Daoy (cell line): ENCODE measurements at regions not wholly inside any gene's neighbourhood (a gene's known extent, or its start where the extent isn't known, plus 50 kb on each side); places are given as distances from the start of the nearest gene placed in this dataset.
"Not testable (repeated sequence)": the region's sequence is repeated elsewhere in the genome, so short reads cannot be mapped to it uniquely, and the experiment has no call there.

Experiments
- DNase-seq: peaks from one replicate; pipeline ENCODE4 v3.0.0-alpha.2; 2015; ENCODE audit warnings: low read depth

DNA sequence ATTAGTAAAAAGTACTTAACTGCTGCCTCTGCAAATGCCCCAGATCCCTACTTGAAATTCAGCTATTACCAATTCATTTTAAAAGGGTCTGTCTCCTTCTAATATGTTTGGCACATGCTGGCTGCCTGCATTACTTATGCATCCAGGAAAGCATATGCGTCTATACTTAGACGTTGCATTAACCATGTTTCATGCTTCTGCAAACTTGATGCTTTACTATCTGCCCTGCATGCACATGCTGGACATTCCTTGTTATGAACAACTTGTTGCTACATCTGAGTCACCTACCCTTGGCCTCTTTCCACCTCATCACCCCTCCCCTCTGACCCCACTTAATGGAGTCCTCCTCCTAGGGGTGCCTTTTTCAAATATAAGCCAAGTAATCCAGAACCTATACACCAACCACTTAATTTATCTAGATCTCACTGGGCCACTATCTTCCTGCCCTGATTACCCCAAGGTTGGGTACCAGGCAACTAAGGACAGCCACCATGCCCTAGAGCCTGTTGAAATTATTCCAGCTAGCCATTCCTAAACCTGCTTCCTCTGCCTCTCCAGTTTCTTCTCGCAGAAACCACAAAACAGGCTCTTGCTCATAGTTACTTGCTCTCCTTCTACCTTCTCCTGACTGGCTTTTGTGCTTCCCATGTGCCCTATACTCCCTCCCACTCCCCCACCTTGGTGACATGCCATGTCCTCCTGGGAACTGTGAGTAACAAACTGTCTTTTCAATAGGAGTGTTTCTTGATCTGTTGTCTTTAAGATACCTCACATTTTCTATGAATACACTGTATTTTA, 1187.9 kb downstream of the REEP3 start:
- no peak for DNase-seq

DNA sequence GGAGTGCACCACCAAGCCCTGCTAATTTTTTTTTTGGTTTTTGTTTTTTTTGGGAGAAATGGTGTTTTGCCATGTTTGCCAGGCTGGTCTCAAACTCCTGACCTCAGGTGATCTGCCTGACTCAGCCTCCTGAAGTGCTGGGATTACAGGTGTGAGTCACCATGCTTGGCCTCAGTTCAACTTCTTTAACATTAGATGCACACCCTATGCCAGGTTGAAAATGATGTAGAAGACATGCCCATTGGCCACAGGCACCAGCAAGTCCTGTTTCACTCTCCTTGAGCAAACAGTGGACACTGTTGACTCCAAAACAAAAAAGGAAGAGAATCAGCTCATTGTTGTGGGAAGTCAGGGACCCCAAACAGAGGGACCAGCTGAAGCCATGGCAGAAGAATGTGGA, 1205.3 kb downstream of the REEP3 start:
- DNase-seq = no peak

DNA sequence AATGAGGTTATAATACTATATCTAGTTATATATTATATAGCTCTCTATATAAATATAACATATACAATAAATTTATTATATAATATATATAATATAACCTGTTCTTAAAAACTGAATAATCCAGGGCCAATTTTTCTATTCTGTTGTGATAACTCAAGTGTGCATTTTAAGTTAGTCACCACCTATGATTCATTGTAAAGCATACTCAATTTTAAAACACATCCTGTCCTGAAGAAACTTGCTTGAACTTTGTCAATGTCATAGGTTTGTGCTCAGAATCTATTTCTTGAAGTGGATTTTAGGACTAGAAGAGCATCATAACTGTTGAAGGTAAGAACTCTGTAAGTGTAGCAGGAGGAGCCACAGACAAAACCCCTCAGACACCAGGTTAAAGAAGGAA, 1209.8 kb downstream of the REEP3 start:
- no peak for DNase-seq

DNA sequence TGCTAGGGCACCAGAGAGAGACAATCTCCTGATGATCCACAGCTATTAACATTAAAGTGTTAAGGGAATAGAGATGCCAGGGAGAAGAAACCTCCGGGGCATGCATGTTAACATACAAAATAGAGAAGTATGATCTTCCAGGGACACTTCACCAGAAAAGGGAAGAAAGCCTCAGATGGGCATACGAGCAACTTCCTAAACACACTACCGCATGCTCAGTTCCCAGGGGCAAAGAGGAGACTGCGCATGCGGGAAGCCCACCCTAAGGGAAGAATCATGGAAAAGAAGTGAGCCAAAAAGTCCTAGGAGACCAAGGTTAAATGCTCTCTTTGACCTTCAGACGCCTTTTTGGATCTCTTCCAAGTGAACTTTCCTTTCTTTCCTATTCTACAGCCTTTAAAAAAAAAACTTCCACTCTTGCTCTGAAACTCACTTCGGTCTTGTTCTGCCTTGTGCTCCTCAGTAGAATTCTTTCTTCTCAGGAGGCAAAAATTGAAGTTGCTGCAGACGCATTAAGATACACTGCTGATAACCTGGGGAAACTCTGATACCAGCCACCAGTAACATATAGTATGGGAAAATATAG, 1211.3 kb downstream of the REEP3 start:
- DNase-seq = no peak

DNA sequence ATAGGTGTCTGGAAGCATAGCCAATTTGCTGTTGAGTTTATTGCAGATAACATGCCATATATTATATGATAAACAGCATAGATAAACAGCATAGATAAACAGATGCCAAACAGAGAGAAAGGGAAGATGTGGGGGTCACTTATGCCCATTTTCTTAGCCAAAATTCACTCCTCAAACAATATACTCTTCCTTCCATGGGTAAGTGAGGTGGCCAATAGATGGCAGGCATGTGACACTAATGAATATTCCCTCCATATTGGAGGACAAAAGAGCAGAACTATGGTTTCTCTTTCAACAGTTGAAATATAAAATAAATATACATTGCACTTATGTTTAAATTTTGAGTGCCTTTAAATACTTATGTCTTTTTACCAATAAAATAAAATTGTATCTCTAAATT, 1212.8 kb downstream of the REEP3 start:
- no peak for DNase-seq

DNA sequence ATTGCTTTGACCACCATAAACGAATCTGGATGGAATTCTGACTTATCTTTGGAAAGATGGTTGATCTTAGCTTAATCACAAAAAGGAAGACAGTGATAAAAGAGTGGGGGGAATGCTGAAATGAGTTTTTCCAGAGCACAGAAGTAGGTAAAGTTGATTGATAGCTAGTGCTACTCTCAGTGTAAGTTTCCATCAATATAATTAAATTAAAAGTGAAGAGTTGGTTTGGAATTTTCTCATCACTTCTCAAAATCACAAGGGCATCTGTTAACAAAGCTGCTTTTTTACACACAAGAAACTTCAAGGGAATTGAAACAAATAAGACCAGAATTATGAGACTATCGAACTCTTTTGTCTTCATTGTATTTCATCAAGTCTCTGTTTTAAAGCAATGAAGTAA, 1217.3 kb downstream of the REEP3 start:
- DNase-seq = no peak

DNA sequence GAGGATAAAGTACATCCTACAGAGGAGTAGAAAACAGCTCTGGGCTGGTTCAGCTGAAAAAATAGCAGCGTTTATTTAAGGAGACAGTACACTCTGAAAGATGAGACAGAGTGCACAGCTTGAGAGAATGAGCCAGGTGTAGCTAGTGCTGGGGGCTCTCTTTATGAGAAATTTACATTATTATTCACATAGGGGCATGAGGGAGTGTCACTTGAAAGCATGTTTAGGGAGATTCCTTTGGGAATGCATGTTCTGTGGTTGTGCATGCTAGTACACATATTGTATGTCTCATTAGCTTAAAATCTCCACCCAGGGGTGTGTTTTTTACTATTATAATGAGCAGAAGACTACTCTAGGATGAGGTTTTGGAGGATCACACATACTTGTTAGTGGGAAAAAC, 1224.4 kb downstream of the REEP3 start:
- no peak for DNase-seq

DNA sequence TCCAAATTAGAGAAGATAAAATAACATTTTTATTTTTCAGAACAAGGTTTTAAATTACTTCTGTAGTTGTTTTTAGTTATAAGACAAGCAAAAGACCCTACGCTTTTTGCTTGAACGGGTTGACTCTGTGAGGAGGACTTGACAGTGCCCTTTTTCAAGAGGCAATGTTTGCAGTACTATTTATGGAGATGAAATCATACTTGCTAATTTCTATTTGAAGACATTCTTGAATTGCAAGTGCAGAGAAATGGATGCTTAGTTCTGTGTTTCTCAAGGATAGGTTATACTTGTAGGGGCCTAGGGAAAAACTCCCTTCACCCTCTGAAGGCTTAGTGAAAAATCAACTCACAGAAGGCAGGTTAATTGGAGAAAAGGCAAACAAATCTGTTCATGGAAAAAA, 1229.5 kb downstream of the REEP3 start:
- no peak for DNase-seq

DNA sequence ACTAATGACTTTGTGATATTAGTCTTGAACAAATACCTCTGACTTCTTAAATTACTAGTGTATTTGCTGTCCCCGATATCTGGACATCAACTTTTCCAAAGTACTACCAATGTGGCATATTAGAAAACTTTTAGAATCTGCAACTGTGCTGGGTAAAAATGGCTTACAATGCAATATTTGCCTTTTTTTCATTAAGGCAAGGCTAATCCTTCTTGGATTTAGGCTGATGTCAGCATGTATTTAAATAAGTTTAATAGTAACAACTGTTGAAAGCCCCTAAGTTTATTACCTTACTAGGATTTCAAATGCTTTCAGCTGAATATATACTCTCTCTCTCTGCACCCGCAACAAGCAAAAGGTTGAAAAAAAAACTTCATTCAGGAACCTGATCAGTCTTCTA, 1232.3 kb downstream of the REEP3 start:
- DNase-seq = no peak

DNA sequence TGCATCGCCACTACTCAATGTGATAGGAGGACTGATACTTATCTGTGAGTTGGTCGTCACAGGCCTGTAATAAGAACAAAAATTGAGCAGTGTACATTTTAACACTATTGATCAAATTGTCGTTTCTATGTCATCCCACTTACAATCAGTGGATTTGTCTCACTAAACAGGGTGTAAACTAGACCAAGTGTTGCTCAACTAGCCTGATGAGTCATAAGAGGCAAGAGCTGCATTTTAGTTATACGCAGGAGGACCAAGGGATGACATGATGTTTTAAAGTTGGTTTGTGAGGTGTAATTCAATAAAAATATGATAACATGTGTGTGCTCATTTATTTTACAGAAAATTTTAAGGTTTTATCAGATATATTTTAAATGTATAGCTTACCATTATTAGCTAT, 1239.2 kb downstream of the REEP3 start:
- no peak for DNase-seq

DNA sequence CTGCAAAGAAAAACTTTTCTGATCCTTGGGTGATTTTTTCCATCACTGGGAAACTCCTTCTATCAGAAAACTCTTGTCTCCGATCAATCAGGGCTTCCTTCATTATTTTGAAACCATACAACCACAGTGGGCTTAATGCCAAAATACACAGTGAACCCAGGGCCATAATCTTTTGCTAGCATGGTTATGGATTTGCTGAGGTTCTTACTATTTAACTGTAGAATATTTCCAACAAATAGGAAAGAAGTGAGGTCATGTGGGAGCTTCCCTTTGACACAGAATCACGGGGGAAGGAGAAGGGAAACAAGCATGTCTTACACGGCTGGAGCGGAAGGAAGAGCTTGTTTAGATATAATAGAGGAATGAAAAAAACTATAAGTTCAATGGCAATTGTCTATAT, 1241.7 kb downstream of the REEP3 start:
- DNase-seq = no peak

DNA sequence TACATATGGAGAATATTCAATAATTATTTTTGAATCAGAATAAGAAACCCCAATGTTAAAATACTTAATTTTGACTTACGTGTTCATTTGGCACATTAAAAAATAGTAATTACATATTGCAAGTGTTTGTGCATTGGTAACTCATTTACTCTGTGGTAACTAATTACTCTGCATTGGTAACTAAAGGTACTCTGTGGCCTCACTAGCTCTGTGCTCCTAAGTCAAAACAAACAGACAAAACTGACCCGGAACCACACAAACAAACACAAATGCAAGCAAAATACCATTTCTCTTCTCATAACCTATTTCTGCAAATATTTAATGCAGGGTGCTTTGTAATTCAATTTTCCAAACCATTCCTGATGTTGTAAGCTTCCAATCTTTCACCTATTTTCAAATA, 1244.3 kb downstream of the REEP3 start:
- no peak for DNase-seq

DNA sequence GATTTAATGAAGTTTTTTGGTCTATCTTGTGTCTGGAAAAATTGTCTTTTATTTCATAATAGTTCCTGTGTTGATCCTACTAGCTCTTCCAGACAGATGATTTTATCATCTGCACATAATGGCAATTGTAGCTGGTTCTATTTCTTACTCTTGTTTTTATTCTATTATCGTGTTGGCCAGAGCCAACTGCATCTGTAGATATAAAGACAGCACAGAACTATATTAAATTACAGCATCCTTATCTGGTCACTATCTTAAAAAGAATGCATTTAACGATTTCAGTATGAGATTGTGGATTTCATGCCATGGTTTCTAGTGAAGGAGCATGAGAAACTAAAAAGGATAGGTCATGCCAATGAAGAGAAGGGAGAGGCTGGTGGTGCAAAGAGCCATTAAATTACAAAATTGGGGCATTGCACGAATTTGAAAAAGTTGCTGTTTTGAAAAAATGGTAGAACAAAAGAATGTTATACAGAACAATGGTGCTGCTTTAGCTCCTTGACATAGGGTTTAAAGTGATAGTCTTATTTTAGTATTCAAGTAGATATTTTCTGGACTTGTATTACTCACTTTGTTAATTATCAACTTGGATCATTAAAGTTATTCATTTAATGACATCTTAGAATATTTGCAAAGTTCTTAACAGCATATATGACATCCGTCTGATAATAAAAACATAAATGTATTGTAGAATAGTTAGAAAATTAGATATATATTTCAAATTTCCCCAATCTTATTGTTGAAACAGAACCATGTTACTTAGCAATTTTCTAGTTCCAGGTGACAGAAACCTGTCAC, 1250.3 kb downstream of the REEP3 start:
- DNase-seq = no peak

DNA sequence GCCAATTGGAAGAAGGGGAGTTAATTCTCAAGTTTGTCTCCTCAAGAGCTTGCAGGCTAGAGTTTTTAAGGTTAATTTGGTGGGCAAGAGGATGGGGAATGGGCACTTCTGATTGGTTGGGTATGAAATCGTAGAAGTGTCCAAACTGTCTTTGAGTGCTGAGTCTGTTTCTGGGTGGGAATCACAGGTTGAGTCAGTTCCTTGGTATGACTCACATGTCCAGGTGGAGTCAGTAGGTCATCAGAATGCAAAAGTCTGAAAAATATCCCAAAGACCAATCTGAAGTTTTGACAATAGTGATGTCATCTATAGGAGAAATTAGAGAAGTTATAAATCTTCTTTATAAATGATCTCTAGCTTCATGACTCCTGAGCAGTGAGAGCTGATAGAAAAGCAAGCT, 1252.2 kb downstream of the REEP3 start:
- no peak for DNase-seq

DNA sequence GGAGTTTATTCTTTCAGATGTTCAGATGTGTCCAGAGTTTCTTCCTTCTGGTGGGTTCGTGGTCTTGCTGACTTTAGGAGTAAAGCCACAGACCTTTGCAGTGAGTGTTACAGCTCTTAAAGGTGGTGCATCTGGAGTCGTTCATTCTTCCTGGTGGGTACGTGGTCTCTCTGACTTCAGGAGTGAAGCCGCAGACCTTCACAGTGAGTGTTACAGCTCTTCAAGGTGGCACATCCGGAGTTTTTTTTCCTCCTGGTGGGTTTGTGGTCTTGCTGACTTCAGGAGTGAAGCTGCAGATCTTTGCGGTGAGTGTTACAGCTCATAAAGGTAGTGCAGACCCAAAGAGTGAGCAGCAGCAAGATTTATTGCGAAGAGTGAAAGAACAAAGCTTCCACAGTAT, 1263.2 kb downstream of the REEP3 start:
- DNase-seq = not testable (repeated sequence)

DNA sequence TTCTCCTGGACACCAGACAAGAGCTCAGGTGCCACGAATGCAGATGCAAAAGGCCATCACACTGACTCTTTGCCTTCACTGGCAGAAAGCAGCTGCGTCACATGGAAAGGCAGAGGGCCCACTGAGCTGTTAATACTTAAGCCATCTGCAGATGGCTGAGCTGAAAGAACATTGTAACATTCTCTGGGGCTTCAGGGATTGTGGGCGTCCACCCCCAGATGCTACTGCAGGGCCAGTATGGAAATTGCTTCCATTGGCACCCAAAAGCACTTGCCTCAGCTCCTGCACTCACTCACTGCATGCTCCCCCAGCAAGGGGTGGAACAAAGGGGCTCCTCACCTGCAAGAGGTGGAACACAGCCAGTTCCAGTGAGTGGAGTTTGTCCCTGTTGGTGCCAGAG, 1264.6 kb downstream of the REEP3 start:
- DNase-seq = no peak

DNA sequence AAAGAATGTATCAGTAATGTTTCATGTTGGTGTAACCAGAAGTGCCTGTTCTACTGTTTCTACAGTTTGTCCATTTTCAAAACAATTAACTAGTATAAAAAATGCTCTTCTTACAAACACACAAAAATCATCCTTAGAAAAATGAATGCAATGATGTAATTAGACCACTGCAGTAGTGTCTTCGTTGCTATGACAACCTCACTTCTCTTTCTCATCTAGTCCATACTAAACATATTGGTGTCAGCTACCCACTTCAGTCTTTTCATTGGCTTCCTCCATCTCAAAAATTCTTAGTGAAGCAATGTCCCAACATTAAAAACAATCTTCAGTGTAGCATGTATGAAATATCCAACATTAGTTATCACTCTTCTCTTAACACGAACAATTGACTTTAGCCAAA, 1265.8 kb downstream of the REEP3 start:
- no peak for DNase-seq

DNA sequence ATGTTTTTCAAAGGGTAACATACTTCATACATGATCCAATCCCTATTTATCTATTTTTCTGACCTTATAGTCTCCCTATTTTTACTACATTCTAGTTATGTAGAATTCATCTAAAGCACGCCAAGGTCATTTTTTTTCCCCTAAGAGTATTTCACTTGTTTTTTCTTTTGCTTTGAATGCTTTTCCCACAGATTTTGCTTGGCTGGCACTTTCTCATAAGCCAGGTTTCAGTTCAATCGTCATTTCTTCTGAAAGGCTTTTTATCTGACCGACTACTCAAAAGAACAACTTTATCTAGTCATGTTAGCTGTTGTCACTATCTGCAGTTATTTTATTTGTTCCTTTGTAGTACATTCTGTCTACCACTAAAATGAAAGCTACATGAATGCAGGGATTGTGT, 1274.6 kb downstream of the REEP3 start:
- DNase-seq = no peak

DNA sequence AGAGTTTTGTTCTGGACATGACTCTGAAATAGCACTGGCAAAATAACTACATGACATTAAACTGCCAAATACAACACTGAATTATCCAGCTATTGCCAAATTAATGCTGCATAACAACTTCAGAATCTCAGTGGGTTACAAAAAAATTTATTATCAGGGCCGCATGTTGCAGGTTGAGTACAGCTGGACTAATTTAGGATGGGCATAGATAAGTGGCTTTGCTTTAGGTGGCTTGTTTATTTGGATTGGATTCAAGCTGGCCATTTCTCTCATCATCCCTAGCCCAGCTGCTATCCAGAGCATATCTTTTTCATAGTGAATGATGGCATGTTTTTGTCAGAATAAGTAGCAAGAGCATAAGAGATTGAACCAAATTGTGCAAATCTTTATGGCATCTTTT, 1277.1 kb downstream of the REEP3 start:
- DNase-seq = no peak

DNA sequence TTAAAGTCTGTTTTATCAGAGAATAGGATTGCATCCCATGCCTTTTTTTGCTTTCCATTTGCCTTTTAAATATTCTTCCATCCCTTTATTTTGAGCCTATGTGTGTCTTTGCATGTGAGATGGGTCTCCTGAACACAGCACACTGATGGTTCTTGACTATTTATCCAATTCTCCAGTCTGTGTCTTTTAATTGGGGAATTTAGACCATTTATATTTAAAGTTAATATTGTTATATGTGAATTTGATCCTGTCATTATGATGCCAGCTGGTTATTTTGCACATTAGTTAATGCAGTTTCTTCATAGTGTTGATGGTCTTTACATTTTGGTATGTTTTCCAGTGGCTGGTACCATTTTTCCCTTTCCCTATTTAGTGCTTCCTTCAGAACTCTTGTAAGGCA, 1287.0 kb downstream of the REEP3 start:
- not testable (repeated sequence) for DNase-seq

DNA sequence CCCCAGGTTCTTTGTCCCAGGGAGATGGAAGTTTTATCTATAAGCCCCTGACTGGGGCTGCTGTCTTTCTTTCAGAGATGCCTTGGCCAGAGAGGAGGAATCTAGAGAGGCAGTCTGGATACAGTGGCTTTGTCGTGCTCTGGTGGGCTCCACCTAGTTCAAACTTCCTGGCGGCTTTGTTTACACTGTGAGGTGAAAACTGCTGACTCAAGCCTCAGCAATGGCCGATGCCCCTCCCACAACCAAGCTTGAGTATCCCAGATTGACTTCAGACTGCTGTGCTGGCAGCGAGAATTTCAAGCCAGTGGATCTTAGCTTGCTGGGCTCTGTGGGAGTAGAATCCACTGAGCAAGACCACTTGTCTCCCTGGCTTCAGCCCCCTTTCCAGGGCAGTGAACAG, 1288.8 kb downstream of the REEP3 start:
- not testable (repeated sequence) for DNase-seq

DNA sequence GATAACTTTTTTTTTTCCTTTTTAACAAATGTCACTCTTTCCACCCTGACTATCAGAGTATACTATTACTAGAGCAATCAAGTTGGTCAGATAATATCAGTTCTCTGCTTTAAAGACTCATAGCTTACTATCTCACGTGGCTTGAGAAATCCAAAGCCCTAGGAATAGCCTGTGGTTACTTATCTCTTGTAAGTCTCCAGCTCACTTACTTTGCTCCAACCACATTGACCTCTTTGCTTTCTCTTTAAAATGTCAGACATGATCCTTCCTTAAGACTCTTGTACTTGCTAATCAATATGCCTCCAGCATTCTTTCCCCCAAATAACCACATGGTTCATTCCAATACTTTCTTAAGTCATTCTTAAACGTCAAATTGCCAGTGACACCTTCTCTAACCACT, 1292.2 kb downstream of the REEP3 start:
- DNase-seq = no peak

DNA sequence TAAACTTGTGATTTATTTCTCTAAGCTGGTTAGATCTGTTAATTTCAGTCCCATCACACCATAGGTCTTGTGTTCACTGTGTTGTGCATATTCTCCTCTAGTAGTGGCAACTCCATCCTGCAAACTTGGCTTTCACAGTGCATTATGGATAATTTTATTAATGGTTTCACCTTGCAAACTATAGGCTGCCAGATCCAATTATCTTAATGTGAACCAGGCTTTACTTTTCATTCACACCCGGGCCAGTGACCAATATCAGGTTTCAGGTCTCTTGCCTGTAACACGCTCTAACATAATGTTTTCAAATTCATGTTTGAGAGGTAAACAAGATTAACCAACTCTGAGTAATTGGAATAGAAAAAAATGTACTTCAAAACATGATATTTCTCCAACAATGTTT, 1293.0 kb downstream of the REEP3 start:
- no peak for DNase-seq
